LoVo (cell line): ENCODE measurements at regions not wholly inside any gene's neighbourhood (a gene's known extent, or its start where the extent isn't known, plus 50 kb on each side); places are given as distances from the start of the nearest gene placed in this dataset.

Experiments used
- DNase-seq: peaks from one replicate; pipeline ENCODE4 v3.0.0-alpha.2; 2016; ENCODE audit warnings: low spot score

DNA sequence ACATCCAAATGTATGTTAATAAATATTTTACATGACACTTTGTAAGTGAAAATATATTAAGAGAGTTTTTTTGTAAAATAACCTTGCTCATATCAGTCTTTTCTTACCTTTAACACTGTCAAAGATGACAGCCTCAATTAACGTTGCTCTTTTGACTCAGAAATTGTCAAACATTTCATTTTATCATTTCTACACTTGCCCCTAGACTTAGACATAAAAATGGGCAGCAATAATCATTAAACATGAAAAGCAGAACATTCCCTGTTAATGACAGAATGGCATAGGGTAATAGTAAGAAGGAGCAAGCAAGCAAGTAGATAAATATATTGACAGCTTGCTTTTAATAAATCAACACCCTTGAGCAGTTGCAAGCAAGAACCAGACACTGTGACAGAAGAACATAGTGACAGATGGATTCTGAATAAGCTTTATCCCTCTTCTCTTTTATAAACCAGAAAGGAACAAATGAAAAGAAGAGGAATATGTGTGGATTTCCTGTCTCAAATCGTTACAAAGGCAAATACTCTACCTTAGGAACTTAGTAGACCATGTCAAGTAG is 796.0 kb upstream of the CHD1 start:
- DNase-seq = no peak

DNA sequence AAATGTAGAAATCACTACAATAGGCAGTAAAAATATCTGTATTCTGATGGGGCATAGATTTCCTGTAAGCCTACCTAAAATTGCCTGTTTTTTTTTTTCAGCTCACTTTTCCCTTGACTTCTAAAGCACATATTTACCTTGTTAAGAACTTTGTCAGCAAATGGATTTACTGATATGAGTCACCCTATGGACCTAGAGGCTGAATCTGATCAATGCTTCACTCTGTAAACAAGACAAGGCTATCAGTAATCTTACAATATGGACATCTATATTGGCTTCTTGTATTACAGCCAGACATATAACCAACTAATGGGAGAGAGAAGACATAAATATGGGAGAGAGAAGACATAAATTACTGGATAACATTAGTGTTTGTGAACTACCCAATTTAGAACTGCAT is 792.7 kb upstream of the CHD1 start:
- no peak for DNase-seq

DNA sequence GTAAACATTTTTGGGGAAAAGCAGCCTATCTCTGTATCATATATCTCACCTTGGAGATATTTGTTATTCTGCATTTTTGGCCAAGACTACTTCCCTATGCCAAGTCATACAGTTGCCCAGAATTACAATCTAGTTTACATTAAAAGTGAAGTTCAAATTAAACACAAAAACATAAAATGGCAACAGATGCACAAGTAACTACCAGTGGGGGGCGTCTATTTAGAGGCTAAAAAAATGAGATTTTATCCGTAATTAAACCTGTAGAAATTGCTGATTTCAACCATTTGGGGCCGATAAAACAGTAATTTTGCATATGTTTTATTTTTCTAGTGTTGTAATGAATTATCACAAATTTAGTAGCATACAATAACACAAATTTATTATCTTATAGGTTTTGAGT is 787.1 kb upstream of the CHD1 start:
- no peak for DNase-seq

DNA sequence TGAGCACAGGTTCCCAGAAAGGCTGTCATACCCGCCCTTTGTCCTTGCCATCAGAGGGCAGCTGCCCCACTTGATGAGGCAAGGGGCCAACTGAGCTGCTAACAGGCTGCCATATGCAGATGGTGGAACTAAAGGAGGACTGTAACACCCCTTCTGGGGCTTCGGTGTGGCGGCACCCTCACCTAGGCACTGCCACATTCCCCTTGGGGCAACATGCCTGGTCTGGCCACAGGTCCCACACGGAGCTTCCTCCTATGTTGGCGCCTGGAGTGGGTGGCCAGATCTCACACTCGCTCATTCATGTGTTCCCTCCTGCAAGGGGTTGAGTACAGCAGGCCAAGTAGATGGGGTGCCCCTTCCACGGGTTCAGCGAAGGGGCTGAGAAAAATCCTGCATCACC is 777.4 kb upstream of the CHD1 start:
- no peak for DNase-seq

DNA sequence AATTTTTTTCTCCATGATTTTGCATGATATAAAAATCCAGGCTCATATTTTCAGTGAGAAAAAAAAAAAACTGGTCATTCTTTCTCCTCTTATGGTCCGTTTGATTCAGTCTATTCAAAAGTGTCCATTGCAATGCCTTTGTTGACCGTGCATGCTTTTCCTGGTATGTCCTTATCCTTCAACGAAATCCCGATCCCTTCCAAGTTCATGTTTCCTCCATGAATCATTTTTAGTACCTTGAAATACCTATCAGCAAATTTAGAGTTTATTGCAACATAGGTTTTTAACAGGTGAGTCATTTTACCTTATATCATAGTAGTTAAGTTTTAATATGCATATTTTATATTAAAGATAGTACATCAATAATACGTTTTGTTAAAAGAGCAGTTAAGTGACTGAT is 773.8 kb upstream of the CHD1 start:
- DNase-seq = no peak

DNA sequence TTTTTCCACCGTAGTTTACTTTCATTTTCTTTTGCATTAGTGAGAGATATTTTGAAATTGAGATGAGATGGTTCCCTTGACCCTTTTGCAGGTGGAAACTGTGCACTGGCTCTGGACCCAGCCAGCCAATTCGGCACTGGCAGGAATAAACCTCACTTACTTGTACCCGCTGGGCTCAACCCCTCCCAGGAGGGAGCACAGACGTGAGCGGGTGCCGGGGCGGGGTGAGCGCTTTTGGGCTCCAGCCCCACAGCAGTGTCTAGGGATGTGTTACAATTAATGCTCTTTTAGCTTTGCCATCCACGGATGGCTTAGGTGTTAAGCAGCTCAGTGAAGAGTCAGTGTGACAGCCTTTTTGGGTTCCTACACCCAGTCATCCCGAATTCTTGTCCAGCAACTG is 766.1 kb upstream of the CHD1 start:
- DNase-seq = no peak

DNA sequence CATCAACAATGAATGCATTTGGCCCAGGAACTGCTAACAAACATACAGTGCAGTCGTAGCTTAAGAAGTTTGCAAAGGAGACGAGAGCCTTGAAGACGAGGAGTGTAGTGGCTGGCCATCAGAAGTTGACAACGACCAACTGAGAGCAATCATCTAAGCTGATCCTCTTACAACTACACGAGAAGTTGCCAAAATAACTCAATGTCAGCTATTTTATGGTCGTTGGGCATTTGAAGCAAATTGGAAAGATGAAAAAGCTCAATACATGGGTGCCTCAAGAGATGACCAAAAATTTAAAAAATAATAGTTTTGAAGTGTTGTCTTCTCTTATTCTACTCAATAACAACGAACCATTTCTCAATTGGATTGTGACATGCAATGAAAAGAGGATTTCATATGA is 757.7 kb upstream of the CHD1 start:
- DNase-seq = no peak

DNA sequence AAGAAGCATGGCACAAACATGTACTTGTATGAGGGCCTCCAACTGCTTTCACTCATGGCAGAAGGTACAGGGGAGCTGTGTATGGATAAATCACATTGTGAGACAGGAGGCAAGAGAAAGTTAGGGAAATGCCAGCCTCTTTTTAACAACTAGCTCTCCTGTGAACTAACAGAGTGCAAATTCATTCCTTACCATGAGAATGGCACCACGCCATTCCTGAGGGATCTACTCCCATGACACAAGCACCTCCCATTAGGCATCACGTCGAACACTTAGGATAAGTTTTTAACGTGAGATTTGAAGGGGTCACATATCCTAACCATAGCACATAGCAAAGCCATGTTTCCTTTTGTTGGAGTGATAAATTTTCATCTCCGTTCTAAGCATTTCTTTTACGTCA is 747.2 kb upstream of the CHD1 start:
- DNase-seq = no peak

DNA sequence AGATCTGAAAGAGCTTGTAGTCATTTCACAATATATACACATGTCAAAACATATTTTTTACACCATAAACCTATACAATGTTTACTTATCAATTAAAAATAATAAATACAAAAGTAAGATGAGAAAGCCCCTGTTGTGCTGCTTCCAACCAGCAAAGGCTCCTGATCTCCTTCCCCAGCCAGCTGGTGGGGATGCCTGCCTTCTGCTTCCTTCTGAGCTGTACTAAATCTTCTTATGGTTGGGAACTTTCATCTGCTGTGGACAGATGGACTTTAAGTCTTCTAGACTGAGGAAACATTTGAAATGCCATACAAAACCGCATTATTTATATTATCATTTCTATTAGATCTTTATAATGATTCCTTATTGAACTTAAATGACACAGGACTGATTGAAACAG is 745.3 kb upstream of the CHD1 start:
- DNase-seq = no peak

DNA sequence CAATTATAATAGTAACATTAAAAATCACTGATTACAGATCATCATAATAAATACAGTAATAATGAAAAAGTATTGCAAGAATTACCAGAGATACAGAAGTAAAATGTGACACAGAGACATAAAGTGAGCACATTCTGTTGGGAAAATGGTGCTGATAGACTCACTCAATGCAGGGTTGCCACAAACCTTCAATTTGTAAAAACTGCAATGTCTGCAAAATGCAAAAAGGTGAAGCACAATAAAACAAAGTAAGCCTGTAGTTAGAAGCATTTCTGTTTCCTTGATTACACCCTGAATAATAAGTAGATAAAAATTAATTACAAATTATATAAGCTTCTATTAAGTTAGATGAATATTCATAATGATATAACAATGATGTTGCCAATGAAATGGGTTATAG is 736.2 kb upstream of the CHD1 start:
- no peak for DNase-seq

DNA sequence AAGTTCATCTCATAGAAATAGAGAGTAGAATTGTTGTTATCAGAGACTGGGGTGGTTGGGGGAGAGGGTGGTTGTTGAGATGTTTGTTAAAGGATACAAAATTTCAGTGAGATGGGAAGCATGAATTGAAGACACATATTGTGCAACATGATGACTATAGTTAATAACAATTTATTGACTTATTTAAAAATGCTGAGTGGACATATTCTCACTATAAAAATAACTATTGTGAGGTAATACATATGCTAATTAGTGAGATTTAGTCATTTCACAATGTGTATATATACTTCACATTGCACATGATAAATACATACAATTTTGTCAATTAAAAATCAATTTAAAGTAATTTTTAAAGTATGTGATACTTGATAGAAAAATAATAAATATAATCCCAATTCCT is 722.5 kb upstream of the CHD1 start:
- DNase-seq = no peak

DNA sequence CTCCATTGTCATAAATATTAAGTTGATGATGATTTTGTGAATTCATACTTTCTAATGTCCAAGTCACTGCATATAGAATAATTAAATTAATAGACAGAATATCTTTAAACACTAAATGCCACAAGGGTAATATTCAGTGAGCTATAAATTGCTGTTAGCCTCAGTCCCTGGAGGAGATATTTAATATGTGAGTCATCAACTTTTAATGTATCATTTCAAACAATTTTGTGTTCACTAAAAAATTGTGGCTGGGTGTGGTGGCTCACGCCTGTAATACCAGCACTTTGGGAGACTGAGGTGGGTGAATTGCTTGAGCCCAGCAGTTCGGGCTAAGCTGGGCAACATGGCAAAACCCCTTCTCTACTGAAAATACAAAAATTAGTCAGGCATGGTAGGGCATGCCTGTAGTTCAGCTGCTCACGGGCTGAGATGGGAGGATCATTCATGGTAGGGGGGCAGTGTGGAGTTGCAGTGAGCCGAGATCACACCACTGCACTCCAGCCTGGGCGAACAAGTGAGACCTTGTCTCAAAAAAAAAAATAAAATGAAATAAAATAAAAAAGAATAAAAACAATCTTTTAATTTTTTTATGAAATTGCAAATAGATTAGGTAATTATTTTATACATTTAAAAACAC is 717.3 kb upstream of the CHD1 start:
- no peak for DNase-seq

DNA sequence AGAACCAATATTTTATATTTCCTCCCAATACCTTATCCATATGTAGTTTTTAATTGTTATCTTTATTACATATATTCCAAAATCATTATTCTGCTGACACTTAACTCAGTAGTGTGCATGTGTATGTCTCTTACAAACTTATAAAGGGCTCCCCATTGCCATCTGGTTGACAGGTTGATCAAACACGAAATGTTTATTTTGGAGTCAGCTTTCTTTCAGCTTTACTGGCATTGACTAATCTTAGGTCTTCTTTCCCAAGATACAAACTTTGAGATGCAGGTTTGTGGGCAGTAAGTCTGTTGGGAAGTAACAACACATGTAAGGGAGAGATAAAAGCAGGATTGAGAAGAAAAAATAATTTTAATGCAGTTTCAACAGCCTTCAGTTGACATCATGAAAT is 716.0 kb upstream of the CHD1 start:
- DNase-seq = no peak

DNA sequence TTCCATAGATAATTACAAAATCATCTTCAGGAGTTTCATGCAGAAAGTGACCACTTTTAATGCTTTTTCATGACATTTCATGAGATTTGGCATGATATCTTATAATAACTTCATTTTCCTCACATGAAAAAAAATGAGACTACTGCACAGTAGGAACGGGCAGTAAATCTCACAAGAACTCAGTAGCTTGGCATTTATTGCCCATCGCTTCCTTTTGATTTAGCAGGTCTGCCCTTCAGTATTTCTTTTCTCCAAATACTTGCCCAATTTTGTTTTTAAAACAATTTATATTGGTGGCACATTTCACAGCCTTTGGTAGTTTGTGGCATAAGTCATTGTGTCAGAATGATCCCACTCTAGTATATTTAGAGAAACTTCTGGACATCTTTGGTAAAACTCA is 711.8 kb upstream of the CHD1 start:
- no peak for DNase-seq

DNA sequence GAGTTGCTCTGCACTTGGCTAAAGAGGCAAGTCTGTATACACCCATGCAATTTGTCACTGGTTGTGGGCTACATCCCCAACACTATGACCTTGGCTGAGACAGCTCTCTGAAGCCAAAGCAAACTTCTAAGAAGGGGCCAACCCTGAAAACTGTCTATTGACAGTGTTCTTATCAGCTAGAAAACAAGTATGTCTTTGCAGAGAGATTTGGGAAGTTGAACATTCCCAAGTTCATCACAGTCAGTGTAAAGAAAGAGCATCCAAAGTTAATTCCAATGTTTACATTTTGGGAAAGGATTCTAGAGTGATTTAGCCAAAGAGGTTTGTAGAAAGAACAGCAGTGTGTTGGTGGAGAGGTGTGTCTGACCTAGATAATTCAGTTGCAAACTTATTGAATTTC is 711.1 kb upstream of the CHD1 start:
- no peak for DNase-seq

DNA sequence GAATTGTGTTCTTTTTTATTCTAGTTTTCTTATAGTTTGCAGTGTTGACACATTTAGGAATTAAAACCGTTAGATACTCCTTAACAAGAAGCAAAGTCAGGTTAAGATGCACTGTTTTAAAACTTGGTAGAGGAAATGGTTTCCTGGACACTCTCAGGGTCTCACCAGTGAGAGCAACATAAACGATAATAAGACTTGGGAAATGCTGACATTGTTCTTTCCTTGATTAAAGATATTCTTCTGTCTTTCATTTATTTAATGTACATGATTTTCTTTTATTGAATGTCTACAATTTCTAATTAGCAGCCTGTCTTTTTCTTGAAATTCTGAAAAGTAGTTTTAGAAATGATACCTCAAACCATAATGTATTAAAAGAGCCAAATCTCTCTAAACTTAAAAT is 707.9 kb upstream of the CHD1 start:
- no peak for DNase-seq

DNA sequence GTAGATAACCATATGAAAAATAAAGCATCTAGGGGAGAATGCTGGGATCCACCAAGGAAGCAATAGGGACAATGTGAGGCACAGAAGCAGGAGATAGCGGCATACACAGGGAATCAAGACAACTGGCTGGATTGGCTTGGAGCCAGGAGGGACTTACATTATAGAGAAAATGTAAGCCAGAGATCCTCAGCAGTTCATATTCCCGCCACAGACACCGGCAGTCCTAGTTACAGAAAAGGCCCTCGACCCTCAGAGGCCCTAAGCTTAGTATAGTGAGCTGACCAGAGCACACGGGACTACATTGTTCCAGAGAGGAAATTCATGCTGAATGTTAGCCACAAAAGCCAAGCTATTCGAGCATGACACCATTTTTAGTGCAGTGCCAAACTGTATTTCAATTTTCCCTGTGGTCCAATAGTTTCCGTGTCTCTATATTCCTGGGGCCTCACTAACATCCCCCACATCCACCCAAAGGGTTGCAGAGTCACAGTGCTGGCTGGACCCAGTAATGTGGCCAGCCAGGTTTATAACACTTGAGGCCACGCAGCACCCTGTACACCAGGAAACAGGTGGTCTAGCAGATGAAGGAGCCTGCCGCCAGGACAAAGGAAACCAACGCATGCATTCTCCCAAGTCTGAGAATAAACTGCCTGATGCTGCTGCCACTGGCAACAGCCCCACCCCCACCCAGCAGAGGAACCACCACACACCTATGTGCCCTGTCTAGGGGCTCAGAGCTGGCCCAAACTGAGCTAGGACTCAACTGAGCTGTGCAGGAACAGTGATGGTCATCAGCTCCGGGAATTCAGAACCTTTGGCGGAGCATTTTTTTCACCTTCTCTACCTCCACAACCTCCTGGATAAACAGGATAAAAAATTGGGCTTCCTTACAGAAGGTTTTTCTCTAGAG is 693.2 kb upstream of the CHD1 start:
- DNase-seq = no peak

DNA sequence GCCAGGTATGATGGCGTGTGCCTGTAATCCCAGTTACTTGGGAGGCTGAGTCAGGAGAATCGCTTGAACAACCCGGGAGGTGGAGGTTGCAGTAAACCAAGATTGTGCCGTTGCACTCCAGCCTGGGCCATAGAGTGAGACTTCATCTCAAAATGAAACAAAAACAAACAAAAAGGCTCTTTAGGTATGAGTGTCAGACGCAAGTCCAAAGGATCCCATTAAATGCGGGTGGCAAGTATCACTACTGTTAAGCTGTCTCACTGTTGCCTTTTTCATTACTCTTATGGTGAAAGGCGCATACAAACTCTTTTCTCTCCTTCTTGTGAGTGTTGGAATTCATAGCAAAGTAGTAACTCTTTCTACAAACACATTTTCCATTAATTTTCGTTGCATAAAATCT is 688.5 kb upstream of the CHD1 start:
- DNase-seq = no peak

DNA sequence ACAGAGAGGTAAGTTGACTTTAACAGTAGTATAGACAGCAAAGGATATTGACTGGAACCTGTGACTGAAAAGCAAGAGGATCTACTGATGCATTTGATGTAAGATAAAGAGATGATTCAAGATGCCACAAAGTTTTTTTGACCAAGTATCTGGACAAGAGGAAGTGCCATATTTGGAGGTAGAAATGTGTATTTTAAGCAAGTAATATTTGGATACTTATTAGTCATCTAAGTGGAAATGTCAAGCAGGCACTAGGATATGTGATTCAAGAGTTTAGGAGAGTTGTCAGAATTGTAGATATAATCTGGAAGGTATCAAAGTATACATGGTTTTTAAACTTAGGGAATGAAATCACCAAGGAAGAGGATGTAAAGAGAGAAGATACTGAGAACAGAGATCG is 686.1 kb upstream of the CHD1 start:
- no peak for DNase-seq

DNA sequence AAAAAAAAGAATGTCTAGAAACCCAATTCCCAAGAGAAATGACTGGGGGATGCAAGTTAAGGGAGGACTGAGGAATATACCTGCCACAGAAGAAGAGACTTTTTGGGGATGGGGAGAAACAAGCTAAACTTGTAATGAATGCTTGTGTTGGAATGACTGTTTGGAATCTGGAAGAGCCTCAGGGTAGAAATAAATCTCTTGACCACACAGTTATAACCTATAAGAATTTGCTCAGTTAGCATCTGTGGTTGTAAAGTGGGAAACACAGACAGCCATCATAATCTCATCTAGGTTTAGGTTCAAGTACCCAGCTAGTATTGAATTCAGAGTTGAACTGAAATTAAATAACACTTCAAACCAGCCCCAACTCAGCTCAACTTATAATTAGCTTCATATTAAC is 678.3 kb upstream of the CHD1 start:
- DNase-seq = no peak

DNA sequence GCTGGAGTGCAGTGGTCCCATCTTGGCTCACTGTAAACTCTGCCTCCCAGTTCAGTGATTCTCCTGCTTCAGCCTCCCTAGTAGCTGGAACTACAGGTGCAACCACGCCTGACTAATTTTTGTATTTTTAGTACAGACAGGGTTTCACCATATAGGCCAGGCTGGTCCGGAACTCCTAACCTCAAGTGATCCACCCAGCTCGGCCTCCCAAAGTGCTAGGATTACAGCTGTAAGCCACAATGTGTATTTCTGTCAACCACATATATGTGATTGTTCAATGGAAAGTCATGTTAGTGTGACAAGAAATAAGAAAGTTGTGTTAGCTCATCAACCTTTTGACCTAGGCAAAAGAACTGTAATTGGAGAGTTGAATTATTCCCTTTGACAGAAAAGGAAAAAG is 677.1 kb upstream of the CHD1 start:
- no peak for DNase-seq

DNA sequence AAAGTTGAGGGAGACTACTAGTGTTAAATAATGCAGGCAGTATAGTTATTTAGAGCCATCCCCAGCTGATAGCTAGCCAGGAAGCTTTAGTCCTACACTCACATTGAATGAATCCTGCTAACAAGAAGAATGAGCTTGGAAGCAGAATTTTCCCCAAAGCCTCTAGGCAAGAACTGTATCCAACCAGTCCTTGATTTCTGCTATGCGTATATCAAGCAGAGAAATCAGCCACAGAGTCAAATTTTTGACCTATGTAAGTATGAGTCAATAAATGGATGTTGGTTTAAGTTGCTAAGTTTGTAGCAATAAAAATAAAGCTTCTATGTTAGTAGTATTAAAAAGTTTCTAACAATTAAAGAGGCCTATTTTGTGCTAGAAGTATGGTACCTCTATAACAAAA is 672.1 kb upstream of the CHD1 start:
- DNase-seq = no peak

DNA sequence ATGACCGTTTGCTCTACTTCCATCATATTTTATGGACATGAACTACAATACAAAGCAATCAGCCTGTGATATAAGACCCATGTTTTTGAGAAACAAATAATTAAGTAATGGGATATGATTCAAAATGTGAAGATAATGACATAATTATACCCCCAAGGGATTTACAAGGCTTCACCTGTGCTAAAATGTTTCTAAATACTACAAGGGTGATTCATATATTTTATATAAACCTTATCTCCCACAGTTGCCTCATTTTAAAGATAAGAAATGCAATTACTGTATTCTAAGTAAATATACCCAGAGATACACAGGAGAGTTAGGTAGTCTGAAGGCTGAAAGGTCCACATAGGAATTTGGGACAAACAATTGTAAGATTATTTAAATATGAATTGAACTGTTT is 662.0 kb upstream of the CHD1 start:
- DNase-seq = no peak

DNA sequence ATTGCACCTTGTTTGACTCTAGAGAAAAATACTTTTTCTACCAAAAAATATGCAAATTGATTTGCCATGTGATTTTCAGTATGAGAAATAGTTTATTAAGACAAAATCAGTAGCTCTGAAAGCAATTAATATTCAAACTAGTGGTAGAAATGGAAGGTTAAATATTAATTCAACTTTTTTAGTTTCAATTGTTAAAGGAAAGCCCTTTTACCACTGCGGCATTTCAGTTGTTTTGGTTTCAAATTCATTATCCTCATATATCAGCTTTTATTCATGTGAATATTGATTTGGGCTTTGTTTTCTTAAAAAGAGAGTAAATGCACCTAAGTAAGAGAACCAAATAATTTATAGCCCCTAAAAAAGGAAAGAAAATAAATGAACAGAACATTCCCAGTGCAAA is 660.6 kb upstream of the CHD1 start:
- DNase-seq = no peak
